ENCODE measurements at regions not wholly inside any gene's neighbourhood (a gene's known extent, or its start where the extent isn't known, plus 50 kb on each side); places are given as distances from the start of the nearest gene placed in this dataset.

DNA sequence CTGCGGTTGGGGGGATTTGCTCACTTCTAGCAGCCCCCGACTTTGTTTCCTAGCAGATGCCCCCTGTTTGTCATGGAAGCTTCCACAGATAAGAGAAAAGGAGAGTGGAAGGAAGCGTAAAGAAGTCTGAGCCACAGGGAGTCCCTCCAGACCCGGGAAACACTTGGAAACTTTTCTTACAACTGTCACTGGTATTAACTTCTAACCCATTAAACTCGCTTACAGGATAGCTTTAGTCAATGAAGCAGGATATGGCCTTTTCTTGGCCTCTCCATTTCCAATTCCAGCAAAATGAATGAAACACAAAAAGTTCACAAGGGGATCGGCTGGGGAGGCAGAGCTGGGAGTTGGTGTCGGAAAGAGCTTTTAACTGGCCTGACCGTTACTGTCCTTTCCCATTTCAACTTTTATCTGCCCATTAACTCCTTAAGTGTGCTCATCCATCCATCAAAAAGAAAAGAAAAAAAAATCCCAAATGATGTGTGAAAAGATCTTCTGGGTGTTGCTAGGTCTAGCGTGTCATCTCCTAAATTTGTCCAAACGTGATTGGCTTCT, 231.9 kb upstream of the ARGLU1 start:
- TF ChIP-seq, protein P1, sequence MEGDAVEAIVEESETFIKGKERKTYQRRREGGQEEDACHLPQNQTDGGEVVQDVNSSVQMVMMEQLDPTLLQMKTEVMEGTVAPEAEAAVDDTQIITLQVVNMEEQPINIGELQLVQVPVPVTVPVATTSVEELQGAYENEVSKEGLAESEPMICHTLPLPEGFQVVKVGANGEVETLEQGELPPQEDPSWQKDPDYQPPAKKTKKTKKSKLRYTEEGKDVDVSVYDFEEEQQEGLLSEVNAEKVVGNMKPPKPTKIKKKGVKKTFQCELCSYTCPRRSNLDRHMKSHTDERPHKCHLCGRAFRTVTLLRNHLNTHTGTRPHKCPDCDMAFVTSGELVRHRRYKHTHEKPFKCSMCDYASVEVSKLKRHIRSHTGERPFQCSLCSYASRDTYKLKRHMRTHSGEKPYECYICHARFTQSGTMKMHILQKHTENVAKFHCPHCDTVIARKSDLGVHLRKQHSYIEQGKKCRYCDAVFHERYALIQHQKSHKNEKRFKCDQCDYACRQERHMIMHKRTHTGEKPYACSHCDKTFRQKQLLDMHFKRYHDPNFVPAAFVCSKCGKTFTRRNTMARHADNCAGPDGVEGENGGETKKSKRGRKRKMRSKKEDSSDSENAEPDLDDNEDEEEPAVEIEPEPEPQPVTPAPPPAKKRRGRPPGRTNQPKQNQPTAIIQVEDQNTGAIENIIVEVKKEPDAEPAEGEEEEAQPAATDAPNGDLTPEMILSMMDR (conservative IDR thresholded peaks at IDR 0.05) = no peak
- H3K79me1 ChIP-seq (ENCODE audit: insufficient read depth, low read depth, low read length, poor library complexity, severe bottlenecking) = no peaks in the 10 kb centered on the region
- H3K4me3 Mint-ChIP-seq = no peak overlapping the region
- no peak overlapping the region for H2BK120ac ChIP-seq (ENCODE audit: low read depth, low read length, poor library complexity, severe bottlenecking)
- no peak overlapping the region for H2AK5ac ChIP-seq (ENCODE audit: insufficient read length, low read length)
- no peak overlapping the region for H3K14ac ChIP-seq (ENCODE audit: insufficient read depth, low read length)
- no peaks in the 10 kb centered on the region for H3K23me2 ChIP-seq (ENCODE audit: insufficient read length, low read depth, low read length, poor library complexity, severe bottlenecking)
- WGBS (ENCODE audit: extremely low coverage, insufficient read length, low lambda C conversion rate) = no CpG with 5 or more reads among the region's 10 CpGs
- no peak overlapping the region for H3K18ac ChIP-seq (ENCODE audit: insufficient read length, low read depth, low read length)
- H3K27ac ChIP-seq (ENCODE audit: insufficient read length, low read depth, low read length) = no peak overlapping the region
- H2AFZ ChIP-seq (ENCODE audit: low read length) = no peak overlapping the region
- H3K27me3 Mint-ChIP-seq (ENCODE audit: low read depth) = peaks cover 15% of the 10 kb centered on the region
- H3K4me2 ChIP-seq (ENCODE audit: insufficient read depth, insufficient read length, low read length) = no peak overlapping the region
- peaks cover 0 to 3% of the 10 kb centered on the region in 2 experiments; a peak in 2 of 5 replicates for H3K9me3 Mint-ChIP-seq
- peaks cover 15% of the 10 kb centered on the region; the same call in 1 of the 2 replicates for H3K27me3 ChIP-seq (ENCODE audit: insufficient read depth, low read length)
- no peaks in the 10 kb centered on the region for H3K79me2 ChIP-seq (ENCODE audit: insufficient read depth, low read length)
- H2BK20ac ChIP-seq (ENCODE audit: low read depth, low read length, poor library complexity, severe bottlenecking) = no peak overlapping the region
- H3K36me3 Mint-ChIP-seq (ENCODE audit: insufficient read depth in 1 of 3, low read depth in 3 of 3) = no peaks in the 10 kb centered on the region; a peak in 1 of 7 replicates
- peak overlapping the region; percentile 2 for H4K91ac ChIP-seq (ENCODE audit: insufficient read length, low read depth, low read length)
- H3T11ph ChIP-seq (ENCODE audit: low read length) = no peak overlapping the region
- no peak overlapping the region for H2BK12ac ChIP-seq (ENCODE audit: insufficient read length, low read depth, low read length)
- H4K8ac ChIP-seq (replicated peaks; ENCODE audit: insufficient read length, low read depth, low read length) = no peak overlapping the region
- no peak overlapping the region for H3K56ac ChIP-seq (ENCODE audit: insufficient read length, low read depth, low read length)
- H3K23ac ChIP-seq (ENCODE audit: insufficient read length, low read depth, low read length) = no peak overlapping the region
- H3K4me1 ChIP-seq (ENCODE audit: insufficient read depth, low read length) = peaks cover 7% of the 10 kb centered on the region; the same call in 1 of the 2 replicates
- no peak overlapping the region for H2BK5ac ChIP-seq (ENCODE audit: insufficient read length, low read length)
- H2BK15ac ChIP-seq (ENCODE audit: low read depth, low read length) = no peak overlapping the region
- H3K4ac ChIP-seq (ENCODE audit: low read depth, low read length) = no peak overlapping the region
- H3K9me3 ChIP-seq (ENCODE audit: control insufficient read depth, low read depth, low read length) = no peaks in the 10 kb centered on the region
- H4K5ac ChIP-seq (ENCODE audit: insufficient read length, low read depth, low read length) = no peak overlapping the region
- H4K20me1 ChIP-seq (ENCODE audit: control insufficient read depth, insufficient read depth, insufficient read length) = no peaks in the 10 kb centered on the region
- peaks cover 52 to 54% of the 10 kb centered on the region in 2 experiments for H3K4me1 Mint-ChIP-seq
- no peak for DNase-seq
- H3K9ac ChIP-seq (ENCODE audit: extremely low read depth, insufficient read length, low read length) = no peak overlapping the region
- peak overlapping the region in 2 of 3 experiments; percentile 37 to 91; a peak in 3 of 7 replicates for H3K27ac Mint-ChIP-seq

Data from H9 (cell line).